ENCODE measurements at regions not wholly inside any gene's neighbourhood (a gene's known extent, or its start where the extent isn't known, plus 50 kb on each side); places are given as distances from the start of the nearest gene placed in this dataset.
"Not testable (repeated sequence)": the region's sequence is repeated elsewhere in the genome, so short reads cannot be mapped to it uniquely, and the experiment has no call there.

DNA sequence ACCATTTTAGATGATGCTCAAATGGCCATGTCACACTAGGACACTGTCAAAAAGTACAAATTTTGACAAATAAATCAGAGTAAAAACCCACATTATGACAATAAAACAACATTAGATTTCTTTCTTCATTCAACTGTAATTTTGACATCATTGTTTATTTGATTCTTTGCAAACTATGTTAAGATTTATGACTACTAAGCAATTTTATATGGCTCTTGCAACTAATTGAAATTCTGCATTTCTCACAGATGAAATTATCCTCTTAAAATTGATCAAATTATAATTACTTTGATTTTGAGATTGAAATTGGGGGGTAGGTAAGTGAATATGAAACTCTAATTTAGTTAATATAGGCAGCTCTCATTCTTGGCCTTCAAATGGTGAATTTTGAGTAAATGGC is 59.8 kb downstream of the ATOH1 start:
- H3K27ac Mint-ChIP-seq, result no peak overlapping the region
- no peaks in the 10 kb centered on the region for H3K4me1 Mint-ChIP-seq
- H3K9me3 Mint-ChIP-seq, result peaks cover 0 to 4% of the 10 kb centered on the region in 2 donors
- no peaks in the 10 kb centered on the region for H3K27me3 Mint-ChIP-seq
- no peak for DNase-seq
- no peak for ATAC-seq
- H3K4me3 Mint-ChIP-seq, result no peak overlapping the region

DNA sequence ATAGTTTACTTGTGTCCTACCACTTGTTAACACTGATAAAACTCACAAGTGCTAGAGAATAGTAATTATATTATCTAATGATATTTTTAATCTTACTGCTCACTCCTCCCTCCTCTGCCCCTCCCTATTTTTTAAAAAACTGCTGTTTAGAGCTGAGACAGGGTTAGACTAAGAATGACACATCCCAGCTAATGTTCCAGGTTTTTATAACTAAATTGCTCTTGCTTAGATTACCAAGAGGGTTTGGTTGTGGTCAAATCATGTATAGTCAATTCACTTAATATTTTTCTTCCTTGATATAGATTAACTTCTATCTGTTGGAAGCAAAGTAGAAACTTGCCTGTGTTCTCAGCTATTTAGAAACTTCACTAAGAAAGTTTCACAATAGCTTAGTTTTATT is 60.2 kb downstream of the ATOH1 start:
- Mint-ChIP-seq H3K9me3 (peaks cover 0 to 4% of the 10 kb centered on the region in 2 donors), H3K4me3 (no peak overlapping the region), H3K27ac (no peak overlapping the region), H3K4me1 (no peaks in the 10 kb centered on the region), H3K27me3 (no peaks in the 10 kb centered on the region)
- no peak for ATAC-seq
- DNase-seq, result no peak

DNA sequence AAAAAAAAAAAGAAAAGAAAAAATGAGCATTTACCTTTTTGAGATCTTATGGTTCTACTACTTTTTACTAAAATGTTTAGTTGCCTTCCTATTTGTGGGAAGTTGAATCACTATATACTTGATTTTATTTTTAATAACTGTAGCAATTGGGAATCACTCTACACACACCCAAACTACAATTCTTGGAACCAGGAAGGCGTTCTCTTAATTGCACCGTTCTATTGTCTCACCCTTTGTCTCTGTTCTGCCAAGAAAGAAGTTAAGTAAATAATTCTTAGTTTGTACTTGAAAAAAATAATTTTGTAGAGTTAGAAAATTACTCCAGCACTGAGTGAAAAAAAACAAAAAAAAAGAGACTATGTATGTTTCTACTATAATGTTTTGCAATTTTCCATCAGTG is 62.7 kb downstream of the ATOH1 start:
- Mint-ChIP-seq H3K4me1 (no peaks in the 10 kb centered on the region), H3K27ac (no peak overlapping the region)

DNA sequence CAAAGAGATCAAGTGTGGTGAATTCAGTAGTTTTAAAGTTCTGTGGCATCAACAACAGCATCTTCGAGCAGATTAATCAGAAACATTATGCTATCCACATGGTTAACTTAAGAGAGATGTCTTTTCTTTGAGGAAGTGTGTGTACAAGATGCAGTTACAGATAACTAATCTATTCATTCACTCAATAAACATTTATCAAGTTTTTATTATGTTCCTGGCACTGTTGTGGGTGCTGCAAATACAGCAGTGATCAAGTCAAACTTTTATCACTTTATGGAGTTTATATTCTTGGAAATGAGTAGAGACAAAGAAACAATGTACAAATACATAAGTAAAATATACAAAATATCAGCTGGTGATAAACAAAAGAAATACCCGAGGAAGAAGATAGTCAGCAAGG is 66.4 kb downstream of the ATOH1 start:
- no peak for DNase-seq
- Mint-ChIP-seq H3K27me3 (no peaks in the 10 kb centered on the region), H3K4me1 (no peaks in the 10 kb centered on the region), H3K4me3 (no peak overlapping the region), H3K9me3 (peaks cover 0 to 4% of the 10 kb centered on the region in 2 donors), H3K27ac (no peak overlapping the region)
- no peak for ATAC-seq

More for the DNA sequence above, 62.7 kb downstream of the ATOH1 start:
- H3K4me3 Mint-ChIP-seq, result no peak overlapping the region
- ATAC-seq, result no peak
- H3K27me3 Mint-ChIP-seq, result no peaks in the 10 kb centered on the region
- peaks cover 0 to 4% of the 10 kb centered on the region in 2 donors for H3K9me3 Mint-ChIP-seq
- no peak for DNase-seq

DNA sequence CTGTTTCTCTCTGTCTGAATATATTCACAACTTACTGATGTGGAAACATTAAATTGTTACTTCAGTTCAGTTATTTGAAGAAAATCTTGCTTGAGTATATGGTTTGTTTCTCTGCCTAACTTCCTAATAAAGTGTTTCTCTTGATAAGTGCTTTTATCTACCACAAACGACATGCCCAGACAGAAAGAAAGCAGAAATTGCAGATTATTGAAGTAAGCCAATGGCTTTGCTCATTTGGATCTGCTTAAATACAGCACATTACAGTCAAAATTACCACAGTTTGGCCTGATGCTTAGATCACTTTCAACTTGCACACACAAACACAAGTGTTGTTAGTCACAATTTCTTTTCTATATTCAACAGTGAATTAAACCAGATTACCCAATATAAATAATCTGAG is 68.0 kb downstream of the ATOH1 start:
- Mint-ChIP-seq H3K4me3 (no peak overlapping the region), H3K27ac (no peak overlapping the region), H3K4me1 (no peaks in the 10 kb centered on the region), H3K27me3 (no peaks in the 10 kb centered on the region), H3K9me3 (peaks cover 0 to 4% of the 10 kb centered on the region in 2 donors)
- ATAC-seq (no peak), DNase-seq (no peak)

DNA sequence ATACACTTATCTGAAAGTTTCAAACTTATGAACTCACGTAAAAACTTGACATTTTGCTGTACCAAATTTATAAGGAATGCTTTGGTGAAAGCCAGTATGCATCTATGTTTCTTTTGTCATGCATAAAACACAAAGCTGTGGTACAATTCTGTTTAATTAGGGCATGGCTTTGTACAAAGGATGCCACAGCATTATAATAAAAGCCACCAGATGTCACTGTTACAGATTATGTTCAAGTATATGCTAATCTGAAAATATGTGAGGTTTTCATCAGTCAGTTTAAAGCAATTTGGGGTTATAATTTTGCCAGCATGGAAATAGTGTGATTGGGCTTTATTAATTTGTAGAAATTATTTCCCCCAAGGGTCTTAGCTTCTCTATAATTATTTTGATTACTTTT is 69.0 kb downstream of the ATOH1 start:
- H3K27ac Mint-ChIP-seq, result no peak overlapping the region
- no peaks in the 10 kb centered on the region for H3K27me3 Mint-ChIP-seq
- H3K9me3 Mint-ChIP-seq, result peaks cover 0 to 4% of the 10 kb centered on the region in 2 donors
- no peak for DNase-seq
- H3K4me1 Mint-ChIP-seq, result no peaks in the 10 kb centered on the region
- no peak for ATAC-seq
- no peak overlapping the region for H3K4me3 Mint-ChIP-seq

DNA sequence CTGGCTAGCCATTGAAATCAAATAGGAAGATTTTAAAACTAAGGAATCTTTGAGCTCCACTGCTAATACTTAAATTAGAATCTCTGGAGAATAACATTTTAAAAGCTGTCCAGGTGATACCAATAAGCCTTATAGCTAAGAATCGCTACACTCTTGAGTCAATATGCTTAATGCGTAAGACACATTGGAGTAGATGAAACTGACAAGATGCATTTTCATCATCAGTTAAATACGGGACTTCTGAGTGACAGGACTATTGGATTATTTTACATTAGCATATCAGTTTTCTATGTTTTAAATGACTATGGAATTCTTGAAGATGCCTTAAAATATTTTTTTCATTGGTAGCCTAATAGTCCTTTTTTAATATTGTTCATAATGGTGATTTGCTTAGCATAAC is 80.2 kb downstream of the ATOH1 start:
- Mint-ChIP-seq H3K4me3 (no peak overlapping the region), H3K27me3 (no peaks in the 10 kb centered on the region), H3K4me1 (no peaks in the 10 kb centered on the region), H3K27ac (no peak overlapping the region), H3K9me3 (no peaks in the 10 kb centered on the region)
- no peak for ATAC-seq
- no peak for DNase-seq

DNA sequence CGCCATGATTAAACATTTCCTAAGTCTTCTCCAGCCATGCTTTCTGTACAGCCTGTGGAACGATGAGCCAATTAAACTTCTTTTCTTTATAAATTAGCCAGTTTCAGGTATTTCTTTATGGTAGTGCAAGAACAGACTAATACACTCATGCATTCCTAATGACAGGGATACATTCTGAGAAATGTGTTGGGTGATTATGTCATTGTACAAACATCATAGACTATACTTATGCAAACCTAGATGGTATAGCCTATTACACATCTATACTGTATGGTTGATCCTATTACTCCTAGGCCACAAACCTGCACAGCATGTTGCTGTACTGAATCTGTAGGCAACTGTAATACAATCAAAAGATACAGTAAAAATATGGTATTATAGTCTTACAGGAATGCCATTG is 83.1 kb downstream of the ATOH1 start:
- H3K9me3 Mint-ChIP-seq, result no peaks in the 10 kb centered on the region
- no peaks in the 10 kb centered on the region for H3K4me1 Mint-ChIP-seq
- H3K27me3 Mint-ChIP-seq, result no peaks in the 10 kb centered on the region
- ATAC-seq (no peak), DNase-seq (no peak)
- no peak overlapping the region for H3K27ac Mint-ChIP-seq
- H3K4me3 Mint-ChIP-seq, result no peak overlapping the region

DNA sequence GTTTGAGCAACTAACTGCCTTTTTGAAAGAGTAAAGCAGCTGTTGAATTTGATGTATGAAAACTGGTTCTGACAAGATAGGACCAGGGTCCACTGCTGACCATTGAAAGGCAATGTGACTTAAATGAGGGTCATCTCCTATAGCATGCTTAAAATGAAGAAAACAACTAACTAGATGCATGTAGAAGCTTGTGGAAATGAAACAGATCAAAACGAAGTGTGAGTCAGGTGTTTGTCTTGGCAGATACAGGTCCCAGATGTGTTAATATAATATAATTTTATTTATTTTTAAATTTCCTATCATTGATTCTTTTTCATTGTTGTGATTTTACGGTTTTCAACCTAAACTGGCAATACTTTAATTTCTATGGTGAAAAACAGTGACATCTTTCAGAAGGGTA is 83.6 kb downstream of the ATOH1 start:
- no peaks in the 10 kb centered on the region for H3K27me3 Mint-ChIP-seq
- no peak overlapping the region for H3K4me3 Mint-ChIP-seq
- ATAC-seq (no peak), DNase-seq (no peak)
- H3K4me1 Mint-ChIP-seq, result no peaks in the 10 kb centered on the region
- H3K9me3 Mint-ChIP-seq, result no peaks in the 10 kb centered on the region
- H3K27ac Mint-ChIP-seq, result no peak overlapping the region

DNA sequence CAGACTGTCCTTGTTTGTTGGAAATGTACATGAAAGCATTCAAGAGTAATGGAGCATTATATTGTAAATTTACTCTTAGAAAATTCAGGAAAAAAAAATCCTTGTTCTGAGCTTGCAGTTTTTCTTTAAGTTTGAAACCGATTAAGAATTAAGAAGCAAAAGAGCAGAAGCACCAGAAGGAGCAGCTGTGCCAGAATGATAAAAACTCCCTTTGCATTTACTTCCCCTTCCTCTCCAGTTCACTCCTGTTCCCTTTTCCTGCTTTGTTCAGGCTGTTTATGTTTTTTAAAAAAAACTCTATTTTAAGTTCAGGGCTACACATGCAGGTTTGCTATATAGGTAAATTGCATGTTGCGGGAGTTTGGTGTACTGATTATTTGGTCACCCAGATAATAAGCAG is 90.3 kb downstream of the ATOH1 start:
- no peak for ATAC-seq
- Mint-ChIP-seq H3K9me3 (peaks cover 0 to 7% of the 10 kb centered on the region in 2 donors), H3K27me3 (no peaks in the 10 kb centered on the region), H3K4me3 (no peak overlapping the region), H3K27ac (no peak overlapping the region), H3K4me1 (no peaks in the 10 kb centered on the region)
- no peak for DNase-seq

DNA sequence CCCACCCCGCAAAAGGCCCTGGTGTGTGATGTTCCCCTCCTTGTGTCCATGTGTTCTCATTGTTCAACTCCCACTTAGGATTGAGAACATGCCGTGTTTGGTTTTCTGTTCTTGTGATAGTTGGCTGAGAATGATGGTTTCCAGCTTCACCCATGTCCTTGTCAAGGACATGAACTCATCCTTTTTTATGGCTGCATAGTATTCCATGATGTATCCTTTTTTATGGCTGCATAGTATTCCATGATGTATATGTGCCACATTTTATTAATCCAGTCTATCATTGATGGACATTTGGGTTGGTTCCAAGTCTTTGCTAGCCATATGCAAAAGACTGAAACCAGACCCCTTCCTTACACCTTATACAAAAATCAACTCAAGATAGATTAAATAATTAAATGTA is 95.0 kb downstream of the ATOH1 start:
- peaks cover 6 to 23% of the 10 kb centered on the region in 2 donors for H3K9me3 Mint-ChIP-seq
- not testable (repeated sequence) for H3K27ac Mint-ChIP-seq, H3K27me3 Mint-ChIP-seq, DNase-seq, H3K4me1 Mint-ChIP-seq, H3K4me3 Mint-ChIP-seq, ATAC-seq

DNA sequence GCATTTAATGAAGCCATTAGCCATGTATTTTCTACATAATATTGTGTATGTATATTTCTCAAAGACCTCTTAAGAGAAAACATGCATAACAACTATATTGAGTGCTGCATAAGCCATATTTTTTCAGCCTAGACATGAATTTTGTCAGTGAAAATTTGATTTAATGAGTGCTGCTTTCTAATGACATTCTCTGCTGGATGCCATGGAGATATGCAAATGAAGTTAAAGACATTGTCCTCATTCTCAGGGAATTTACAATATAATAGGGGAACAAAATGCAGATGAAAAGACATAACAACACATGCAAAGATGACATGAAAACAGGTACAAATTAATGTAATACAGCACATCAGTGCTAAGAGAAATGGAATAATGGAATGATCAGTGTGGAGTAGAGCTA is 118.7 kb downstream of the ATOH1 start:
- no peak overlapping the region for H3K27ac Mint-ChIP-seq
- DNase-seq (no peak), ATAC-seq (no peak)
- no peak overlapping the region for H3K4me3 Mint-ChIP-seq
- H3K9me3 Mint-ChIP-seq, result peaks cover 0 to 9% of the 10 kb centered on the region in 2 donors
- H3K4me1 Mint-ChIP-seq, result no peaks in the 10 kb centered on the region
- H3K27me3 Mint-ChIP-seq, result no peaks in the 10 kb centered on the region

DNA sequence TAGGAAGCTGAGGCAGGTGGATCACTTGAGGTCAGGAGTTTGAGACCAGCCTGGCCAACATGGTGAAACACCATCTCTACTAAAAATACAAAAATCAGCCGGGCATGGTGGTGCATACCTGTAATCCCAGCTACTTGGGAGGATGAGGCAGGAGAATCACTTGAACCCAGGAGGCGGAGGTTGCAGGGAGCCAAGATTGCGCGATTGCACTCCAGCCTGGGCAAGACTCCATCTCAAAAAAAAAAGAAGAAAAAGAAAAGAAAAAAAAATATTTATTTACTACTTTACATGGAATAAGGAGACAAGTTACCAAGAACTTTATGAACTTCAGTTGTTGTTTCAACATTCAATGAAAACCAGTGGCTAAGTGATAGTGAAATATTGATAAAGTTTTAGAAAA is 121.7 kb downstream of the ATOH1 start:
- H3K27ac Mint-ChIP-seq, H3K9me3 Mint-ChIP-seq, H3K27me3 Mint-ChIP-seq, H3K4me1 Mint-ChIP-seq, DNase-seq, H3K4me3 Mint-ChIP-seq, ATAC-seq: not testable (repeated sequence)

DNA sequence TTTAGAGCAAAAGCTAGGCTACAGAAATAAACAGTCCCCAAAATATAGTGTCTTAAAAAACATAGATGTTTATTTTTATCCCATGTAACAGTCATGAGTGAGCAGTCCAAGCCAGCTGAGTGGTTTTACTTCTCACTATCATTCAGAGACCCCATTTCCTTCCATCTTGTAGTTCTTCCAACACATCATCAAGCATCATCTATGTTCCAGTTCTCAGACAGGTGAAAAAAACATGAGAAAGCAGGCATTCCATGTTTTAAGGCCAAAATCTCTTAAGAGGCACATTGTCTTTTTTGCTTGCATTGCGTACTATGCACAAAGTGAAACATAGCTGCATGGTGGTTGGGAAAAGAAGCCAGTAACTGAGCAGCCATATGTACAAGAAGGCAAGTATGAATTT is 128.6 kb downstream of the ATOH1 start:
- Mint-ChIP-seq H3K27me3 (no peaks in the 10 kb centered on the region), H3K4me3 (no peak overlapping the region), H3K9me3 (peaks cover 0 to 8% of the 10 kb centered on the region in 2 donors), H3K27ac (no peak overlapping the region), H3K4me1 (no peaks in the 10 kb centered on the region)
- no peak for DNase-seq
- ATAC-seq, result no peak

DNA sequence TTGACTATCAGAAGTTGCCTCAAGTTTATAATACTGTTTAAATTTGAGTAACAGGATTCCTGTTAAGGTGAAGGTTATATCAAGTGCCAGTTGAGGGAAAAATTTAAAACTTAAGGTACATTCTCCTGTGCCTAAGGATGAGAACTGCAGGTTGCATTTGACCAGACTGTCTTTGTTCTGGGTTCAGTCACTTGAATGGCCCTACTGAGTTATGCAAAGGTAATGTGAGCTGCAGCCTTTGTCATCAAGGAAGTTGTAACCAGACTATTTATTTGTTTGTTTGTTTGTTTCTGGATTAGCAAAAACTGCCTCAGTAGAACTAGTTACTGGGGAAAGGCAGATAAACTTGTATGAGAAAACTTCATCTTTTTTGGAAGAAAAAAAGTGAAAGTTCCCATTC is 131.9 kb downstream of the ATOH1 start:
- Mint-ChIP-seq H3K27me3 (no peaks in the 10 kb centered on the region), H3K4me3 (no peak overlapping the region), H3K4me1 (no peaks in the 10 kb centered on the region), H3K27ac (no peak overlapping the region), H3K9me3 (peaks cover 0 to 8% of the 10 kb centered on the region in 2 donors)
- no peak for ATAC-seq
- no peak for DNase-seq

DNA sequence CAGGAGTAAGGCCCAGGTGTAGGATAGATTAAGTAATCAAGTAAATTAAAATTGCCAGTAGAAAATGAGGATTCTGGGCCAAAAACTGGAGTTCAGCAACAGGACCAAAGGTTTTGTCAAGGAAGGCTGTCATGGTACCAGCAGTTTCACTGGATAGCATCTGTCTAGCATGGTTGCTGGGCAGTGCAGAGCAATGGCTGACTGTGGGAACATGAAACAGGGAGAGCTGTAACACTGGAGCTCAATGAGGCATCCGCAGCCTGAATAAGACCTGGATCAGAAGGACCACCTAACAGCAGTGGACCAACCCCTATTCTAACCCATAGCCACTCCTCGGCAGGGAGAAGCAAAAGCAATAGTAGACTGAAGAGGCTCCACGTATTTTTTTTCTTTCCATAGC is 132.4 kb downstream of the ATOH1 start:
- Mint-ChIP-seq H3K27ac (peak overlapping the region in 1 of 2 donors; percentile 5), H3K27me3 (no peaks in the 10 kb centered on the region), H3K4me1 (no peaks in the 10 kb centered on the region), H3K9me3 (peaks cover 0 to 8% of the 10 kb centered on the region in 2 donors), H3K4me3 (no peak overlapping the region)
- ATAC-seq (no peak), DNase-seq (no peak)

DNA sequence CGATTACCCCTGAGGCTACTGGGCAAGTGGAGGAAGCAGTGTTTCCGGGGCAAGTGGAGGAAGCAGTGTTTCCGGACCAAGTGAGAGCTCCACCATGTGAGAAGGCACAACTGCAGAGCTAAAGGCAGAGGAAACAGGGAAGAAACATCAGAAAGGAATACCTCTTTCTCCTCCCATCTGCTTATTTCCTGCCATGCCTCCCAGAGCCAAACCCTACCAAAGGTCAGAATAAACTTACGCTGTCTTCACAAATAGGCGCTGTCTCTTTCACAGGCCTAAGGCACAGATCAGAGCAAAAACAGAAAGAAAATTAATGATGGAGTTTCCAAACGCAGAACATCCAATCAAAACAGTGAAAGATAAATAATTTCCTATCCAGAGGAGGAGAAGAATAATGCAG is 153.0 kb downstream of the ATOH1 start:
- H3K27ac Mint-ChIP-seq, result no peak overlapping the region
- H3K9me3 Mint-ChIP-seq, result peaks cover 16 to 18% of the 10 kb centered on the region in 2 donors
- H3K27me3 Mint-ChIP-seq, result no peaks in the 10 kb centered on the region
- H3K4me1 Mint-ChIP-seq, result no peaks in the 10 kb centered on the region
- H3K4me3 Mint-ChIP-seq, result no peak overlapping the region
- ATAC-seq (no peak), DNase-seq (no peak)

Measured in stimulated activated naive CD8-positive, alpha-beta T cell treated with anti-CD3 and anti-CD28 coated beads, Interleukin-15, amount 100 ng/mL, for 72 hours (primary cell).